K562 (cell line): ENCODE measurements at regions not wholly inside any gene's neighbourhood (a gene's known extent, or its start where the extent isn't known, plus 50 kb on each side); places are given as distances from the start of the nearest gene placed in this dataset.

Source experiments
- ATAC-seq: fragments of 200-7000 bp; cut with Tn5 transposase; 3 replicates; pipeline ENCODE4 v1.9.1; 2020; ENCODE audit warnings: moderate library complexity
- BruUV-seq: library from RNA; stranded (reverse); fragments of 400-500 nt; replicated peaks from 2 replicates; lab custom pipeline; 2021; lab: Mats Ljungman, UMichigan
- CTCF ChIA-PET: fragments of 300-600 bp; formaldehyde crosslinking; extraction: SDS; loops from one replicate; lab custom pipeline; 2021; ENCODE audit warnings: low intra/inter-chr PET ratio; lab: Yijun Ruan, JAX
- POLR2A ChIA-PET: fragments of 300-600, 350-650 bp; sonication (Branson Sonifier 250); formaldehyde crosslinking; extraction: SDS; loops from one replicate; lab custom pipeline; 2021; ENCODE audit warnings: antibody characterized with exemption, inconsistent platforms; lab: Yijun Ruan, JAX
- DNase-seq, 4 experiments: peaks; one replicate each; pipeline versions ENCODE4 v3.0.0 to v3.0.0-alpha.2; 2011 to 2018; ENCODE audit warnings: low spot score in 3 of 4, mixed read lengths in 3 of 4; ENCODE audit errors: extremely low read depth in 1 of 4
- FAIRE-seq: peaks from 2 replicates; lab custom pipeline; 2011; peaks lifted over from hg19 to GRCh38; lab: Jason Lieb, UNC
- H2AFZ ChIP-seq: 2 replicates; pipeline ENCODE4 v1.6.0; 2011; ENCODE audit warnings: low read depth, low read length, control low read depth, inconsistent platforms
- H3K27ac ChIP-seq: fragments of 200-600 bp; 3 replicates; pipeline ENCODE4 v1.8.0; 2011; ENCODE audit warnings: low read depth, mild to moderate bottlenecking, control low read depth, inconsistent platforms, low read length, moderate library complexity, mixed read lengths; ENCODE audit errors: extremely low read depth
- H3K27me3 ChIP-seq, 2 experiments: fragments of 300-600 bp in 1 of 2; 2 replicates in 1 of 2; 3 replicates in 1 of 2; pipeline versions ENCODE4 v1.6.0 to v1.8.0; 2011; ENCODE audit warnings: inconsistent platforms in 2 of 2, low read length in 2 of 2, mild to moderate bottlenecking in 1 of 2, mixed read lengths in 1 of 2, moderate library complexity in 1 of 2; ENCODE audit not compliant: control insufficient read depth in 2 of 2, insufficient read depth in 2 of 2
- H3K36me3 ChIP-seq: fragments of 300-600 bp; 3 replicates; pipeline ENCODE4 v1.8.0; 2011; ENCODE audit warnings: mild to moderate bottlenecking, low read length, inconsistent platforms; ENCODE audit not compliant: control insufficient read depth, insufficient read depth
- H3K4me1 ChIP-seq, 2 experiments: fragments of 200-600 bp in 1 of 2; replicated peaks in 1 of 2; 2 replicates in 1 of 2; 3 replicates in 1 of 2; pipeline versions ENCODE4 v1.5.1 to v1.8.0; 2011; ENCODE audit warnings: inconsistent platforms in 2 of 2, low read length in 2 of 2, mild to moderate bottlenecking in 1 of 2, mixed read lengths in 1 of 2, moderate library complexity in 1 of 2; ENCODE audit not compliant: control insufficient read depth in 2 of 2, insufficient read depth in 2 of 2
- H3K4me2 ChIP-seq: 2 replicates; pipeline ENCODE4 v1.6.1; 2011; ENCODE audit warnings: low read length, control low read depth, inconsistent platforms, mixed read lengths; ENCODE audit not compliant: insufficient read depth
- H3K4me3 ChIP-seq: fragments of 200-600 bp; sonication (generic), shearing (Covaris generic); 2 replicates; pipeline ENCODE4 v1.5.1; 2016; ENCODE audit warnings: control low read depth, inconsistent platforms
- H3K79me2 ChIP-seq: fragments of 200-600 bp; 3 replicates; pipeline ENCODE4 v1.8.0; 2011; ENCODE audit warnings: low read length, inconsistent platforms; ENCODE audit not compliant: control insufficient read depth, insufficient read depth
- H3K9ac ChIP-seq, 2 experiments: 2 replicates each; pipeline versions ENCODE4 v1.6.0 to v1.6.1; 2011; ENCODE audit warnings: low read depth in 2 of 2, low read length in 2 of 2, control low read depth in 1 of 2, inconsistent platforms in 1 of 2, mild to moderate bottlenecking in 1 of 2, mixed read lengths in 1 of 2; ENCODE audit not compliant: insufficient read depth in 1 of 2
- H3K9me1 ChIP-seq: one replicate; pipeline ENCODE4 v1.6.0; 2011; ENCODE audit warnings: inconsistent platforms, mild to moderate bottlenecking, low read length, moderate library complexity; ENCODE audit not compliant: control insufficient read depth, insufficient read depth
- H3K9me3 ChIP-seq: replicated peaks from 2 replicates; pipeline ENCODE4 v1.5.1; 2011; ENCODE audit warnings: low read depth, low read length, inconsistent platforms; ENCODE audit not compliant: control insufficient read depth, insufficient read depth
- H4K20me1 ChIP-seq: replicated peaks from 2 replicates; pipeline ENCODE4 v1.6.1; 2011; ENCODE audit warnings: low read length, inconsistent platforms, mixed read lengths; ENCODE audit not compliant: control insufficient read depth, insufficient read depth
- E2F8 ChIP-seq: fragments of 450-650 bp; IDR thresholded peaks from 2 replicates; pipeline ENCODE4 v1.7.1; 2018; ENCODE audit warnings: mild to moderate bottlenecking, low read depth; ENCODE audit not compliant: partially characterized antibody
- EP300 ChIP-seq: IDR thresholded peaks from 2 replicates; pipeline ENCODE4 v1.6.1; 2012; ENCODE audit warnings: low read length, improper control_type of control experiment
- LEF1 ChIP-seq: fragments of 450-650 bp; IDR thresholded peaks from 2 replicates; pipeline ENCODE4 v1.6.1; 2016; ENCODE audit warnings: mild to moderate bottlenecking
- POU5F1 ChIP-seq: fragments of 150-350 bp; IDR thresholded peaks from 2 replicates; pipeline ENCODE4 v1.6.1; 2014; ENCODE audit warnings: borderline replicate concordance, low read length, low read depth, mild to moderate bottlenecking; ENCODE audit not compliant: partially characterized antibody
- WGBS: fragments of 100-300 bp; shearing (Covaris generic); methylation state at CpG from one replicate; pipeline ENCODE4 v1.1.6; 2016; ENCODE audit warnings: low coverage, mixed read lengths; ENCODE audit not compliant: insufficient coverage; ENCODE audit errors: missing lambda C conversion rate; 5-methylcytosine and 5-hydroxymethylcytosine counted together
- in situ Hi-C: fragments of 300-500 bp; cut with MboI; formaldehyde crosslinking; loops from 4 replicates; pipeline ENCODE4 v1.15.0; 2018; ENCODE audit warnings: inconsistent platforms, mixed read lengths
- intact Hi-C: fragments of 100-400 bp; cut with micrococcal nuclease; formaldehyde crosslinking; loops from 2 replicates; pipeline ENCODE4 v1.14.2; 2022

GRCh38 chr12:91275321-91275720 is 92.7 kb upstream of the DCN start:
- H3K9me1 ChIP-seq: no peaks in the 10 kb centered on the region
- CTCF ChIA-PET: no interaction called here
- no peaks in the 10 kb centered on the region for H3K79me2 ChIP-seq
- DNase-seq (no peak), ATAC-seq (no peak), FAIRE-seq (no peak)
- no peaks in the 10 kb centered on the region for H3K4me1 ChIP-seq
- BruUV-seq: no TSS peak
- H2AFZ ChIP-seq: no peak overlapping the region
- H3K4me2 ChIP-seq: no peak overlapping the region
- H3K27me3 ChIP-seq: no peaks in the 10 kb centered on the region
- intact Hi-C loops: no loop called here
- H3K9ac ChIP-seq: no peak overlapping the region
- in situ Hi-C loops: no loop called here
- H3K27ac ChIP-seq: no peak overlapping the region
- POLR2A ChIA-PET: no interaction called here
- no peaks in the 10 kb centered on the region for H4K20me1 ChIP-seq
- H3K4me3 ChIP-seq: no peak overlapping the region
- no peaks in the 10 kb centered on the region for H3K36me3 ChIP-seq
- WGBS: 12% methylated on average over 1 of the region's 1 CpG
- H3K9me3 ChIP-seq: no peaks in the 10 kb centered on the region
- no peak for TF ChIP-seq E2F8
- TF ChIP-seq EP300: no peak

- BruUV-seq: no TSS peak
These were observed 92.3 kb upstream of the DCN start for GRCh38 chr12:91274916-91275315.

More at GRCh38 chr12:91274916-91275315, 92.3 kb upstream of the DCN start:
- intact Hi-C loops (no loop called here), in situ Hi-C loops (no loop called here)
- H3K27ac ChIP-seq: no peak overlapping the region
- H3K9me3 ChIP-seq: no peaks in the 10 kb centered on the region
- FAIRE-seq: no peak
- no peaks in the 10 kb centered on the region for H3K36me3 ChIP-seq
- TF ChIP-seq LEF1 (no peak), POU5F1 (no peak)
- H2AFZ ChIP-seq: no peak overlapping the region
- WGBS: 0% methylated on average over 1 of the region's 1 CpG
- no peaks in the 10 kb centered on the region for H3K79me2 ChIP-seq
- no peaks in the 10 kb centered on the region for H3K27me3 ChIP-seq
- H3K4me2 ChIP-seq: no peak overlapping the region
- ChIA-PET CTCF (no interaction called here), POLR2A (no interaction called here)
- DNase-seq: no peak
- ATAC-seq: no peak
- no peak overlapping the region for H3K4me3 ChIP-seq
- H3K4me1 ChIP-seq: no peaks in the 10 kb centered on the region
- H3K9me1 ChIP-seq: no peaks in the 10 kb centered on the region
- no peak overlapping the region for H3K9ac ChIP-seq
- H4K20me1 ChIP-seq: no peaks in the 10 kb centered on the region
